NT2/D1 (cell line): ENCODE measurements at regions not wholly inside any gene's neighbourhood (a gene's known extent, or its start where the extent isn't known, plus 50 kb on each side); places are given as distances from the start of the nearest gene placed in this dataset.

ENCODE experiments used
- SUZ12 ChIP-seq: IDR thresholded peaks from 2 replicates; pipeline ENCODE4 v1.6.1; 2011; ENCODE audit not compliant: insufficient read length, insufficient read depth; ENCODE audit errors: extremely low read depth
- YY1 ChIP-seq: IDR thresholded peaks from 2 replicates; pipeline ENCODE4 v1.6.1; 2011; ENCODE audit not compliant: insufficient read length, insufficient read depth
- ZNF274 ChIP-seq: IDR thresholded peaks from 2 replicates; pipeline ENCODE4 v1.6.1; 2011; ENCODE audit warnings: mild to moderate bottlenecking, low read depth, low read length

GRCh38 chr18:29012883-29013465 is 836.0 kb upstream of the CDH2 start:
- no peak for TF ChIP-seq YY1
- no peak for TF ChIP-seq ZNF274
- TF ChIP-seq SUZ12: no peak
